Rectal smooth muscle tissue (tissue), 1 donor: ENCODE measurements at regions not wholly inside any gene's neighbourhood (a gene's known extent, or its start where the extent isn't known, plus 50 kb on each side); places are given as distances from the start of the nearest gene placed in this dataset.

Experiments used
- H3K27ac ChIP-seq: one replicate; pipeline ENCODE4 v1.7.0; 2013; ENCODE audit warnings: low read depth, low read length, inconsistent platforms
- H3K27me3 ChIP-seq: one replicate; pipeline ENCODE4 v1.7.0; 2013; ENCODE audit warnings: low read length; ENCODE audit not compliant: control insufficient read depth, insufficient read depth
- H3K36me3 ChIP-seq: one replicate; pipeline ENCODE4 v1.7.0; 2013; ENCODE audit warnings: low read length; ENCODE audit not compliant: control insufficient read depth, insufficient read depth
- H3K4me1 ChIP-seq: one replicate; pipeline ENCODE4 v1.7.0; 2013; ENCODE audit warnings: low read length; ENCODE audit not compliant: control insufficient read depth, insufficient read depth
- H3K4me3 ChIP-seq: one replicate; pipeline ENCODE4 v1.7.0; 2013; ENCODE audit warnings: low read length
- H3K9ac ChIP-seq: one replicate; pipeline ENCODE4 v1.7.0; 2013; ENCODE audit warnings: low read length

DNA sequence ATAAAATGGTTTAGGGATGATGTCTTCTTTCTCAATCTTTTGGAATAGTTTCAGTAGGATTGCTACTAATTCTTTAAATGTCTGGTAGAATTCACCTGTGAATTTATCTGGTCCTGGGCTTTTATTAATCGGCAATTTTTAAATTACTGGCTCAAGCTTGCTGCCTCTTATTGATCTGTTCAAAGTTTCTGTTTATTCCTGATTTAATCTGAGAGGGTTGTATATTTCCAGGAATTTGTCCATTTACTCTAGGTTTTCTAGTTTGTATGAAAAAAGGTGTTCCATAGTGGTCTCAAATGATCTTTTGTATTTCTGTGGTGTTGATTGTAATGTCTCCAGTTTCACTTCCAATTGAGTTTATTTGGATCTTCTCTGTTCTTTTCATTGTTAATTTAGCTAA is 617.8 kb downstream of the LTN1 start:
- H3K4me1 ChIP-seq = no peaks in the 10 kb centered on the region
- no peaks in the 10 kb centered on the region for H3K36me3 ChIP-seq
- H3K4me3 ChIP-seq = no peak overlapping the region
- H3K9ac ChIP-seq = no peak overlapping the region
- no peaks in the 10 kb centered on the region for H3K27me3 ChIP-seq
- no peak overlapping the region for H3K27ac ChIP-seq

GRCh38 chr21:28371713-28372112 is 621.0 kb downstream of the LTN1 start:
- Histone ChIP-seq H3K9ac (no peak overlapping the region), H3K27me3 (no peaks in the 10 kb centered on the region), H3K27ac (no peak overlapping the region), H3K36me3 (no peaks in the 10 kb centered on the region), H3K4me3 (no peak overlapping the region), H3K4me1 (no peaks in the 10 kb centered on the region)

- Histone ChIP-seq H3K4me1 (no peaks in the 10 kb centered on the region), H3K4me3 (no peak overlapping the region), H3K27ac (no peak overlapping the region), H3K27me3 (no peaks in the 10 kb centered on the region), H3K36me3 (no peaks in the 10 kb centered on the region), H3K9ac (no peak overlapping the region)
Observed at GRCh38 chr21:28359300-28359699, 633.4 kb downstream of the LTN1 start.

DNA sequence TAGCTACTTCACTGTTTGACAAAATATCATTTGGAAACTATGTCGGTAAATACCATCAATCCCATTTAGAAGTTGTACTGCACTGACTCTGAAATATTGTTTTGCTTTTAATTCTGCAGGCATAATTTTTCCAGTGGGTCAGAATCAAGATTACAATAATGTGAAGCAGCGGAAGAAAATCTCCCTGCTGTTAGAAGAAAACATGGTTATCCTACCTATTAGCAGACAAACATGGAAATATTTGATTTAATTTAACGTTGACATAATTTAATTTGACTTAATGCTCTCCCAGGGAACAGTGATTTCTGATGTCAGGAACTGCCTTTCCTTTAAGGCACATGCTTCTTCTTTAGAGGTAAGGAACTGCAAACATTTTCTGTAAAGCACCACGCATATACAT is 634.0 kb downstream of the LTN1 start:
- Histone ChIP-seq H3K36me3 (no peaks in the 10 kb centered on the region), H3K27me3 (no peaks in the 10 kb centered on the region), H3K4me1 (no peaks in the 10 kb centered on the region), H3K9ac (no peak overlapping the region), H3K27ac (no peak overlapping the region), H3K4me3 (no peak overlapping the region)

- H3K4me3 ChIP-seq = no peak overlapping the region
- no peaks in the 10 kb centered on the region for H3K4me1 ChIP-seq
- no peaks in the 10 kb centered on the region for H3K36me3 ChIP-seq
- no peaks in the 10 kb centered on the region for H3K27me3 ChIP-seq
- H3K27ac ChIP-seq = no peak overlapping the region
- no peak overlapping the region for H3K9ac ChIP-seq
Observed at GRCh38 chr21:28358170-28358569, 634.5 kb downstream of the LTN1 start.

DNA sequence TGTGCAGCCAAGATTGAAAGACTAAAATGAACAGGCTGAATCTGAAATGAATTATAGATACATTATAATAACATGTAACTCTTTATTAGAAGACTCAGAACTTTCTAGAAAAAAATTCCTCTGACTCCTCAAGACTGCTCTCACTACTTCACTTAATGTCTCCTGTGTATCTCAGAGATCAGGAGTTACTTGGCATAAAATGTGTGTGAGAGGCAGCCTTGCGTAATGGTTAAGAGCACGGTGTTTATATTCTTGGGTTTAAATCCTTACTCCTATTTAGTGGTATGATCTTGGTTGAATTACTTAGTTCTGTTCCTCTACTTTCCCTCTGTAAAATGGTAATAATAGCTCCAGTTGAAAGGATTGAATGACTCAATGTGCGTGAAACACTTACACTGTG is 634.9 kb downstream of the LTN1 start:
- no peak overlapping the region for H3K4me3 ChIP-seq
- H3K36me3 ChIP-seq = no peaks in the 10 kb centered on the region

GRCh38 chr21:28356422-28356821 is 636.3 kb downstream of the LTN1 start:
- Histone ChIP-seq H3K9ac (no peak overlapping the region), H3K4me3 (no peak overlapping the region), H3K27me3 (no peaks in the 10 kb centered on the region), H3K27ac (no peak overlapping the region), H3K4me1 (no peaks in the 10 kb centered on the region), H3K36me3 (no peaks in the 10 kb centered on the region)

More for the DNA sequence above, 634.9 kb downstream of the LTN1 start:
- Histone ChIP-seq H3K9ac (no peak overlapping the region), H3K27me3 (no peaks in the 10 kb centered on the region), H3K4me1 (no peaks in the 10 kb centered on the region), H3K27ac (no peak overlapping the region)

GRCh38 chr21:28345934-28346333 is 646.7 kb downstream of the LTN1 start:
- H3K4me3 ChIP-seq = no peak overlapping the region
- no peaks in the 10 kb centered on the region for H3K27me3 ChIP-seq
- H3K4me1 ChIP-seq = no peaks in the 10 kb centered on the region
- no peak overlapping the region for H3K27ac ChIP-seq
- no peaks in the 10 kb centered on the region for H3K36me3 ChIP-seq
- no peak overlapping the region for H3K9ac ChIP-seq

DNA sequence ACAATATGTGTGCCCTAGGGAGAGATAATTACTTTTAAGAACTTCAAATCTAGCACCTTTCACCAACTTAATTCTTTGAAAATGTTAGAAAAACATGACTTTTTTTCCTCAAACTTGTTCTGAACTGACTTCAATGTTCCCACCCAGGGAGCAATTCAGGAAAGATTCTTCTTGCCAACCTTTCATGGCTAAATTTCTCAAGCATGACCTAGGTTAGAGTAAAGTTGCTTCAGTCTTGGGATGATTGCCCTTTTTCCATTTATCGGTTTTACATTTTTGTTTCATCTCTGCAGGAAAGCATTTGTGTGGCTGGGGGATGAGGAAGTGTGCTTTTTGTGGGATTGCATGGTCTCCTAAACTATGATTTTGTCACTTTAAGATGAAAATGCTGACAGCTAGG is 647.7 kb downstream of the LTN1 start:
- Histone ChIP-seq H3K4me1 (no peaks in the 10 kb centered on the region), H3K9ac (no peak overlapping the region), H3K27me3 (no peaks in the 10 kb centered on the region), H3K4me3 (no peak overlapping the region), H3K27ac (no peak overlapping the region), H3K36me3 (no peaks in the 10 kb centered on the region)

- Histone ChIP-seq H3K27ac (no peak overlapping the region), H3K9ac (no peak overlapping the region), H3K4me3 (no peak overlapping the region), H3K4me1 (no peaks in the 10 kb centered on the region), H3K36me3 (no peaks in the 10 kb centered on the region), H3K27me3 (no peaks in the 10 kb centered on the region)
Observed at GRCh38 chr21:28342212-28342810, 650.4 kb downstream of the LTN1 start.

DNA sequence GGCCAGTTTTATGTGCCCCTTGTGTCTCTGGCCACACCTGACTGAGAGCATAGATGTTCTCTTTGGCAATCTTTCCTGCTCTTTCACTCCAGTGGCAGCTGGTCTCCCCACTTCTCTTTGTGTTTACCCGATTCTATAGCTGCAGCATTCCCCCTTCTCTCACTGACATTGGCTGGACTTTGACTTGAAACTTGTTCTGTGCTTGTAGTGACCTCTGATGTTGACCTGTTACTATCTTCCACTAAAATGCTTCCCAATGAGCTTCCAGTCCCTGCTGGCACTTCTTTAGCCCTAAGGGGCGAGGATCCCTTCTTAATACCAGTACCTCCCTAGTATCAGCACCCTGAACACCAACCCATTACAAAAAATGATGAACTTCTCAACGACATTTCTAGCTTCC is 653.3 kb downstream of the LTN1 start:
- Histone ChIP-seq H3K4me3 (no peak overlapping the region), H3K36me3 (no peaks in the 10 kb centered on the region), H3K27ac (no peak overlapping the region), H3K4me1 (no peaks in the 10 kb centered on the region), H3K27me3 (no peaks in the 10 kb centered on the region), H3K9ac (no peak overlapping the region)

GRCh38 chr21:28338701-28339305 is 653.9 kb downstream of the LTN1 start:
- Histone ChIP-seq H3K36me3 (no peaks in the 10 kb centered on the region), H3K4me3 (no peak overlapping the region), H3K27me3 (no peaks in the 10 kb centered on the region), H3K27ac (no peak overlapping the region), H3K9ac (no peak overlapping the region), H3K4me1 (no peaks in the 10 kb centered on the region)

DNA sequence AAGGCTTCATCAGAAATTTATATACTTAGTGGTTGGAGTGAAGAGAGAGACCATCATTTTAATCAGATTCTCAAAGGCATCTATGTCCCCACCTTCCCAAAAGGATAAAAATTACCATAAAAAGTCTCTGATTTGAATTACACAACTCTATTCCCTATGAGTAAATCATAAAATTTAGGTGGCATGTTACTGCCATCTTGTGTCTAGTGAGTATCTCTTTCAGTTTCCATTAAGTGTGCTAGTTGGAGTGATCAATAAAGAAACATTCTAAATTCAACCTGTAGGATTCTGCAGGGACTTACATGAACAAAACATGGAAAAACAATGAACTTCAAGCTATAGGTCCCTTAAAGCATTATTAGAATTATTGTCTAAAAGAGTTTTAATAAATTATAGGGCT is 655.4 kb downstream of the LTN1 start:
- H3K9ac ChIP-seq = no peak overlapping the region
- no peaks in the 10 kb centered on the region for H3K4me1 ChIP-seq
- no peak overlapping the region for H3K4me3 ChIP-seq
- H3K36me3 ChIP-seq = no peaks in the 10 kb centered on the region
- no peak overlapping the region for H3K27ac ChIP-seq
- H3K27me3 ChIP-seq = no peaks in the 10 kb centered on the region
